ENCODE measurements at regions not wholly inside any gene's neighbourhood (a gene's known extent, or its start where the extent isn't known, plus 50 kb on each side); places are given as distances from the start of the nearest gene placed in this dataset.

GRCh38 chr6:51553246-51554015, 534.0 kb downstream of the PKHD1 start:
- Mint-ChIP-seq H3K36me3 (no peaks in the 10 kb centered on the region), H3K27me3 (peaks cover 0 to 6% (median 0%) of the 10 kb centered on the region in 5 donors), H3K4me3 (no peak overlapping the region), H3K9me3 (peaks cover 0 to 8% (median 0%) of the 10 kb centered on the region in 11 donors), H3K27ac (no peak overlapping the region), H3K4me1 (no peaks in the 10 kb centered on the region)
- H3K27me3 ChIP-seq (ENCODE audit: control insufficient read depth in 2 of 2, insufficient read depth in 2 of 2, low read length in 2 of 2) = no peaks in the 10 kb centered on the region
- ChIA-PET POLR2A (no interaction called here), CTCF (no interaction called here)
- no peak overlapping the region for H3K4me3 ChIP-seq (ENCODE audit: low read length)
- no peaks in the 10 kb centered on the region for H3K9me3 ChIP-seq (ENCODE audit: control insufficient read depth in 2 of 3, low read length in 3 of 3)
- intact Hi-C loops (cut with micrococcal nuclease) = no loop called here
- DNase-seq (no peak), ATAC-seq (no peak)
- H3K4me1 ChIP-seq (ENCODE audit: control insufficient read depth in 2 of 2, insufficient read depth in 2 of 2, low read length in 2 of 2) = no peaks in the 10 kb centered on the region
- no peaks in the 10 kb centered on the region for H3K36me3 ChIP-seq (ENCODE audit: control insufficient read depth in 2 of 3, insufficient read depth in 3 of 3, low read length in 3 of 3)
- no peak overlapping the region for H3K27ac ChIP-seq (ENCODE audit: low read depth, low read length)

DNA sequence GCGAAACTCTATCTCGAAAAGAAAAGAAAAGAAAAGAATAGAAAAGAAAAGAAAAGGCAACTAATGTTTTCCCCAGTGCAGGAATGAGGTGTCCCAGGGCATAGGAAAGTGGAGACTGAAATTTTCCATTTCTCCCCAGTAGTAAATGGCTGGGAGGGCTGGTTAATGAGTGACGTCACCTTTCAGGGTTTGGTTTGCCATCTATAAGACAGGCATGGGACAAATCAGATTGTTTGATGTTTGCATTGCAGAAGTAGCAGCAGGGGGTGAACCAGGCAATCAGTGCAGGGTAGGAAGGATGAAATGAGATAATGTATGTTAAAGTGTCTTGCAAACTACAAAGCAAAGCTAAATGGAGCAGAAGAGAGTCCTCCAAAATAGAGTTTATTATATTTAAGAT, 533.4 kb downstream of the PKHD1 start:
- no peak for ATAC-seq
- Mint-ChIP-seq H3K27ac (no peak overlapping the region), H3K4me3 (no peak overlapping the region), H3K9me3 (peaks cover 0 to 8% (median 0%) of the 10 kb centered on the region in 11 donors), H3K27me3 (peaks cover 0 to 6% (median 0%) of the 10 kb centered on the region in 5 donors), H3K4me1 (no peaks in the 10 kb centered on the region), H3K36me3 (no peaks in the 10 kb centered on the region)
- Histone ChIP-seq H3K9me3 (ENCODE audit: control insufficient read depth in 2 of 3, low read length in 3 of 3) (no peaks in the 10 kb centered on the region), H3K27ac (ENCODE audit: low read depth, low read length) (no peak overlapping the region), H3K36me3 (ENCODE audit: control insufficient read depth in 2 of 3, insufficient read depth in 3 of 3, low read length in 3 of 3) (no peaks in the 10 kb centered on the region), H3K27me3 (ENCODE audit: control insufficient read depth in 2 of 2, insufficient read depth in 2 of 2, low read length in 2 of 2) (no peaks in the 10 kb centered on the region), H3K4me1 (ENCODE audit: control insufficient read depth in 2 of 2, insufficient read depth in 2 of 2, low read length in 2 of 2) (no peaks in the 10 kb centered on the region), H3K4me3 (ENCODE audit: low read length) (no peak overlapping the region)
- DNase-seq = no peak
- POLR2A ChIA-PET = no interaction called here
- intact Hi-C loops (cut with micrococcal nuclease) = no loop called here
- CTCF ChIA-PET = no interaction called here

GRCh38 chr6:51559059-51559458, 528.4 kb downstream of the PKHD1 start:
- no peak for ATAC-seq
- no peaks in the 10 kb centered on the region for H3K36me3 Mint-ChIP-seq

DNA sequence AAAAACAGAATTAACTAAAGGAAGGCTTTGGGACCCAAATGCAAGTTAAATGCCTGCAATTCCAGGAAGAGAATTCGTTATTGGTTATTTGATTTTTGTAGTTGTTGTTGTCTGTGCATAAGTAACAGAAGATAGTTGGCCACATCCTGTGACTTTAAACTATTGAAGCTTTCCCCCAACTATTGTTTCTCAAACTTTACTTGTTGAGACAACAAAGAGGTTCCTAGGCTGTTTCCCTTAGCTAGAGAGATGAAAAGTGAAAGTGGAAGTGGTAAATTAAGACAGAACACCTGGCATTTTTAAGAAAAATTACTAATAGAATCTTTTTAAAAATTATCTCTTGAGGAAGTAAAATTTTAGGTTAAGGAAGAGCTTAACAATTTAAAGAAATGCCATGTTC, 525.2 kb downstream of the PKHD1 start:
- no peaks in the 10 kb centered on the region for H3K36me3 ChIP-seq (ENCODE audit: control insufficient read depth in 2 of 3, insufficient read depth in 3 of 3, low read length in 3 of 3)
- intact Hi-C loops (cut with micrococcal nuclease) = no loop called here
- H3K4me3 ChIP-seq (ENCODE audit: low read length) = no peak overlapping the region
- CTCF ChIA-PET = no interaction called here
- peaks cover 0 to 3% (median 0%) of the 10 kb centered on the region in 11 donors for H3K9me3 Mint-ChIP-seq
- no peaks in the 10 kb centered on the region for H3K9me3 ChIP-seq (ENCODE audit: control insufficient read depth in 2 of 3, low read length in 3 of 3)
- DNase-seq = no peak
- peaks cover 0 to 3% (median 0%) of the 10 kb centered on the region in 7 donors for H3K4me1 Mint-ChIP-seq
- H3K4me1 ChIP-seq (ENCODE audit: control insufficient read depth in 2 of 2, insufficient read depth in 2 of 2, low read length in 2 of 2) = no peaks in the 10 kb centered on the region
- no peak overlapping the region for H3K27ac ChIP-seq (ENCODE audit: low read depth, low read length)
- H3K27me3 Mint-ChIP-seq = peaks cover 0 to 4% (median 0%) of the 10 kb centered on the region in 5 donors
- no peak for ATAC-seq
- no peaks in the 10 kb centered on the region for H3K27me3 ChIP-seq (ENCODE audit: control insufficient read depth in 2 of 2, insufficient read depth in 2 of 2, low read length in 2 of 2)
- no peak overlapping the region for H3K27ac Mint-ChIP-seq
- no peaks in the 10 kb centered on the region for H3K36me3 Mint-ChIP-seq
- peak overlapping the region in 1 of 10 donors; percentile 38 for H3K4me3 Mint-ChIP-seq
- POLR2A ChIA-PET = no interaction called here

More at GRCh38 chr6:51559059-51559458, 528.4 kb downstream of the PKHD1 start:
- ChIA-PET CTCF (no interaction called here), POLR2A (no interaction called here)
- no peak overlapping the region for H3K27ac Mint-ChIP-seq
- H3K9me3 ChIP-seq (ENCODE audit: control insufficient read depth in 2 of 3, low read length in 3 of 3) = no peaks in the 10 kb centered on the region
- H3K36me3 ChIP-seq (ENCODE audit: control insufficient read depth in 2 of 3, insufficient read depth in 3 of 3, low read length in 3 of 3) = no peaks in the 10 kb centered on the region
- H3K27ac ChIP-seq (ENCODE audit: low read depth, low read length) = no peak overlapping the region
- H3K27me3 Mint-ChIP-seq = peaks cover 0 to 4% (median 0%) of the 10 kb centered on the region in 5 donors
- H3K9me3 Mint-ChIP-seq = peaks cover 0 to 3% (median 2%) of the 10 kb centered on the region in 11 donors
- H3K4me1 Mint-ChIP-seq = peaks cover 0 to 3% (median 0%) of the 10 kb centered on the region in 7 donors
- no peak overlapping the region for H3K4me3 Mint-ChIP-seq
- no peaks in the 10 kb centered on the region for H3K27me3 ChIP-seq (ENCODE audit: control insufficient read depth in 2 of 2, insufficient read depth in 2 of 2, low read length in 2 of 2)
- DNase-seq = no peak
- intact Hi-C loops (cut with micrococcal nuclease) = no loop called here
- H3K4me1 ChIP-seq (ENCODE audit: control insufficient read depth in 2 of 2, insufficient read depth in 2 of 2, low read length in 2 of 2) = no peaks in the 10 kb centered on the region
- H3K4me3 ChIP-seq (ENCODE audit: low read length) = no peak overlapping the region

All from naive thymus-derived CD4-positive, alpha-beta T cell (primary cell).